Fibroblast of lung (primary cell): ENCODE measurements at regions not wholly inside any gene's neighbourhood (a gene's known extent, or its start where the extent isn't known, plus 50 kb on each side); places are given as distances from the start of the nearest gene placed in this dataset.

ENCODE experiments used
- DNase-seq, 2 donors: peaks; one replicate each; pipeline versions ENCODE4 v3.0.0 to v3.0.0-alpha.2; 2010; ENCODE audit warnings: low read depth in 2 of 2
- H2AFZ ChIP-seq: 2 replicates; pipeline ENCODE4 v1.5.1; 2012; ENCODE audit warnings: low read length, control low read depth, inconsistent platforms
- H3K27ac ChIP-seq: 2 replicates; pipeline ENCODE4 v1.5.1; 2011; ENCODE audit warnings: low read length, control low read depth; ENCODE audit not compliant: insufficient read depth
- H3K27me3 ChIP-seq: 2 replicates; pipeline ENCODE4 v1.5.1; 2011; ENCODE audit warnings: mild to moderate bottlenecking, low read length; ENCODE audit not compliant: control insufficient read depth, insufficient read depth
- H3K36me3 ChIP-seq: 2 replicates; pipeline ENCODE4 v1.5.1; 2011; ENCODE audit warnings: low read length; ENCODE audit not compliant: control insufficient read depth, insufficient read depth
- H3K4me1 ChIP-seq: 2 replicates; pipeline ENCODE4 v1.5.1; 2011; ENCODE audit warnings: low read length; ENCODE audit not compliant: control insufficient read depth, insufficient read depth; ENCODE audit errors: extremely low read depth
- H3K4me2 ChIP-seq: 2 replicates; pipeline ENCODE4 v1.5.1; 2011; ENCODE audit warnings: low read length, control low read depth; ENCODE audit not compliant: insufficient read depth; ENCODE audit errors: extremely low read depth
- H3K4me3 ChIP-seq, 4 experiments: fragments of 200-600 bp in 1 of 4; sonication (generic) in 1 of 4; replicated peaks in 1 of 4; 2 replicates each; pipeline ENCODE4 v1.5.1; 2011 to 2016; ENCODE audit warnings: low read length in 4 of 4, low read depth in 3 of 4, mild to moderate bottlenecking in 3 of 4, control low read depth in 2 of 4, inconsistent platforms in 1 of 4, mixed read lengths in 1 of 4; ENCODE audit not compliant: insufficient read depth in 1 of 4; ENCODE audit errors: control extremely low read depth in 1 of 4
- H3K79me2 ChIP-seq: 2 replicates; pipeline ENCODE4 v1.5.1; 2012; ENCODE audit warnings: mild to moderate bottlenecking, low read length, inconsistent platforms; ENCODE audit not compliant: control insufficient read depth, insufficient read depth
- H3K9ac ChIP-seq: 2 replicates; pipeline ENCODE4 v1.5.1; 2011; ENCODE audit warnings: mild to moderate bottlenecking, low read length, control low read depth; ENCODE audit not compliant: insufficient read depth
- H3K9me3 ChIP-seq: 2 replicates; pipeline ENCODE4 v1.5.1; 2012; ENCODE audit warnings: low read depth, low read length; ENCODE audit not compliant: control insufficient read depth, insufficient read depth
- H4K20me1 ChIP-seq: 2 replicates; pipeline ENCODE4 v1.5.1; 2011; ENCODE audit warnings: low read length; ENCODE audit not compliant: control insufficient read depth, insufficient read depth; ENCODE audit errors: extremely low read depth
- CTCF ChIP-seq, 2 donors: IDR thresholded peaks in 1 of 2; conservative IDR thresholded peaks in 1 of 2; 1 replicate in 1 of 2; 2 replicates in 1 of 2; pipeline ENCODE4 v1.5.1; 2011 to 2012; ENCODE audit warnings: low read length in 2 of 2, control low read depth in 1 of 2, inconsistent platforms in 1 of 2, low read depth in 1 of 2, mild to moderate bottlenecking in 1 of 2
- EZH2 ChIP-seq: IDR thresholded peaks from 2 replicates; pipeline ENCODE4 v1.5.1; 2012; ENCODE audit warnings: low read length, control low read depth, mild to moderate bottlenecking; ENCODE audit errors: missing control alignments

- Histone ChIP-seq H2AFZ (no peak overlapping the region), H3K4me1 (no peaks in the 10 kb centered on the region), H3K4me2 (peak overlapping the region; percentile 1), H3K27me3 (no peaks in the 10 kb centered on the region), H3K9me3 (no peaks in the 10 kb centered on the region), H3K36me3 (no peaks in the 10 kb centered on the region), H3K79me2 (no peaks in the 10 kb centered on the region), H3K9ac (no peak overlapping the region), H4K20me1 (no peaks in the 10 kb centered on the region), H3K27ac (no peak overlapping the region), H3K4me3 (no peak overlapping the region)
- peak; percentile 20 to 65 for DNase-seq
- TF ChIP-seq EZH2 (no peak), CTCF (conservative IDR thresholded peaks at IDR 0.05 in 1 of 2, IDR thresholded peaks at IDR 0.05 in 1 of 2; ENCODE audit: low read depth in 1 of 2, low read length in 2 of 2) (no peak)
These were observed 197.5 kb downstream of the ARL4A start for GRCh38 chr7:12884856-12885440.

GRCh38 chr7:12888717-12889116 is 201.3 kb downstream of the ARL4A start:
- Histone ChIP-seq H3K9me3 (no peaks in the 10 kb centered on the region), H3K9ac (no peak overlapping the region), H2AFZ (no peak overlapping the region), H4K20me1 (no peaks in the 10 kb centered on the region), H3K79me2 (no peaks in the 10 kb centered on the region), H3K27ac (no peak overlapping the region), H3K4me1 (no peaks in the 10 kb centered on the region), H3K4me2 (no peak overlapping the region), H3K27me3 (no peaks in the 10 kb centered on the region), H3K36me3 (no peaks in the 10 kb centered on the region), H3K4me3 (no peak overlapping the region)
- no peak for TF ChIP-seq CTCF (conservative IDR thresholded peaks at IDR 0.05 in 1 of 2, IDR thresholded peaks at IDR 0.05 in 1 of 2; ENCODE audit: low read depth in 1 of 2, low read length in 2 of 2)
- DNase-seq: peak; percentile 68 to 78

DNA sequence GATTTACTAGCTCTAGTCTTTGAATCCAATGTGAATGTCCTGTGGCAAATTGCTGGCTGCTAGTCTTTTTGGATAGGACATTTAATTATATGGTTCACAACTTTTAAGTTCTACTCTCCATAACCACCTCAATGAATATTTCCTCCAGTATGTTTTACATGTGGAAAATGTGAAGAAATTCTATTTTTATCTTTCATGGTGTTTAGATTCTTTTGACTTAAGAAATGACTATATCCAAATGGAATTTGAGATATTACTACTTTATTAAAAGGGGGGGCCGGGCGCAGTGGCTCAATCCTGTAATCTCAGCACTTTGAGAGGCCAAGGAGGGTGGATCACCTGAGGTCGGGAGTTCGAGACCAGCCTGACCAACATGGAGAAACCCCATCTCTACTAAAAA is 202.0 kb downstream of the ARL4A start:
- Histone ChIP-seq H2AFZ (no peak overlapping the region), H3K36me3 (no peaks in the 10 kb centered on the region), H3K27ac (no peak overlapping the region), H3K79me2 (no peaks in the 10 kb centered on the region), H3K27me3 (no peaks in the 10 kb centered on the region), H3K4me3 (no peak overlapping the region), H3K9ac (no peak overlapping the region), H3K4me2 (no peak overlapping the region), H3K4me1 (no peaks in the 10 kb centered on the region), H4K20me1 (no peaks in the 10 kb centered on the region), H3K9me3 (no peaks in the 10 kb centered on the region)
- TF ChIP-seq CTCF (conservative IDR thresholded peaks at IDR 0.05 in 1 of 2, IDR thresholded peaks at IDR 0.05 in 1 of 2; ENCODE audit: low read depth in 1 of 2, low read length in 2 of 2) (no peak), EZH2 (no peak)
- DNase-seq: peak; percentile 21 to 64
